Heart right ventricle (tissue), 16 donors: ENCODE measurements at regions not wholly inside any gene's neighbourhood (a gene's known extent, or its start where the extent isn't known, plus 50 kb on each side); places are given as distances from the start of the nearest gene placed in this dataset.

Experiments
- ATAC-seq, 8 donors: fragments of 200-7000 bp; cut with Tn5 transposase; one replicate each; pipeline ENCODE4 v1.9.1; 2020; ENCODE audit warnings: mild to moderate bottlenecking in 8 of 8, moderate library complexity in 8 of 8, moderate number of reproducible peaks in 1 of 8
- DNase-seq, 2 donors: peaks; one replicate each; pipeline ENCODE4 v3.0.0-alpha.2; 2020
- H3K27ac ChIP-seq, 10 donors: fragments of 200-600 bp; sonication (generic) in 2 of 10; one replicate each; pipeline versions ENCODE4 v1.5.0 to v1.8.0; 2020 to 2022; ENCODE audit warnings: mild to moderate bottlenecking in 3 of 10
- H3K27me3 ChIP-seq, 7 donors: fragments of 200-600 bp; one replicate each; pipeline ENCODE4 v1.8.0; 2021 to 2022; ENCODE audit warnings: mild to moderate bottlenecking in 2 of 7
- H3K36me3 ChIP-seq, 9 donors: fragments of 200-600 bp; sonication (generic) in 1 of 9; one replicate each; pipeline versions ENCODE4 v1.5.0 to v1.8.0; 2020 to 2022; ENCODE audit warnings: mild to moderate bottlenecking in 2 of 9
- H3K4me1 ChIP-seq, 9 donors: fragments of 200-600 bp; sonication (generic) in 1 of 9; one replicate each; pipeline versions ENCODE4 v1.5.0 to v1.8.0; 2020 to 2022; ENCODE audit warnings: mild to moderate bottlenecking in 4 of 9
- H3K4me3 ChIP-seq, 10 donors: fragments of 200-600 bp; sonication (generic) in 2 of 10; one replicate each; pipeline versions ENCODE4 v1.5.0 to v1.8.0; 2020 to 2022; ENCODE audit warnings: mild to moderate bottlenecking in 7 of 10, moderate library complexity in 2 of 10
- H3K9me3 ChIP-seq, 11 donors: fragments of 200-600 bp in 10 of 11; sonication (generic) in 2 of 11; one replicate each; pipeline versions ENCODE4 v1.5.0 to v1.8.0; 2013 to 2022; ENCODE audit warnings: mild to moderate bottlenecking in 2 of 11, control low read depth in 1 of 11, moderate library complexity in 1 of 11
- WGBS, 2 donors: extraction: QIAGEN DNeasy Blood & Tissue Kit; methylation state at CpG; one replicate each; pipeline ENCODE4 v1.1.7; 2013; ENCODE audit warnings: inconsistent platforms in 1 of 2; 5-methylcytosine and 5-hydroxymethylcytosine counted together
- intact Hi-C, 10 donors: fragments of 100-400 bp; cut with DNase I; formaldehyde crosslinking; loops; one replicate each; pipeline versions ENCODE4 v1.11.1 to v1.14.2; 2022
- TF ChIP-seq, protein P1 (sequence below), 9 donors: fragments of 200-600 bp; sonication (generic) in 2 of 9; IDR thresholded peaks; one replicate each; pipeline versions ENCODE4 v1.5.0 to v1.8.0; 2021 to 2022; ENCODE audit warnings: antibody characterized with exemption in 9 of 9, mild to moderate bottlenecking in 5 of 9, moderate library complexity in 1 of 9
- donor health status: Arrhythmogenic right ventricular cardiomyopathy.
- donor health status: ischemic (EF 13 %, LVEDD 7.1; RV severe dilation, severe dysfunction).
- donor health status: healthy with polysubstance abuse.
- donor health status: DM: no; HTN: yes; CAD: no.
- donor health status: DM: no; HTN: no; CAD: no.
- donor health status: ischemic (EF 25% LVEDD 6.9; RV normal size, moderate dysfunction).
- donor health status: ischemic (EF 25% LVEDD 5.7; RV mildly dilated, moderate dysfunction).
- donor health status: healthy.
- donor health status: DM: yes; HTN: yes; CAD: no.
- donor health status: Ischemic cardiomyopathy.
- donor health status: ischemic (EF 35%, LVEDD 5.7; RV mildly dilated, moderate dysfunction).
- donor health status: nonischemic (EF 11% LVEDD 7.7; RV severe dilation, severe dysfunction).
- donor health status: DM: yes; HTN: yes; CAD: no.
- donor health status: PGD.
- donor health status: ischemic (EF 29% LVEDD 5.4; RV normal size, mild dysfunction).
- donor health status: nonischemic (EF 23%, LVEDD 6.1; RV moderate dilation, normal function).

DNA sequence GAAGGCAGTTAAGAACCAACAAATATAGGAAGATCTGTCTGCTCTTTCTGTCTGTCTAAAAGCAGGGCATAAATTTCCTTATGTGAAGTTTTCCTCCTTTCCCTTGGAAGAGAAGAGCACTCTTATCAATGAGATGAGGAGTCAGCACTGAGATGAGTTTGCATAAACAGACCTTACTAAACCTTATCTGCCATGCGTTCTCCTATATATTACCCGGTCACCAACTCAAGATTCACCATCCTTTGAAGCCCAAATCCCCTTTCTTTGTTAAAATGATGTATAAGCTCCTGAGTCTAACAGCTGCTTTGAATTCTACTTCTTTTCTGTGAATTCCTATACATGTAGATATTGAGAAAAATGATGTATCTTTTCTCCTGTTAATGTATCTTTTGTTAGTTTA, 65.5 kb upstream of the FHL2 start:
- Histone ChIP-seq H3K27ac (no peak overlapping the region), H3K27me3 (no peaks in the 10 kb centered on the region), H3K9me3 (no peaks in the 10 kb centered on the region), H3K4me3 (no peak overlapping the region), H3K4me1 (peaks cover 0 to 20% (median 0%) of the 10 kb centered on the region in 9 donors), H3K36me3 (no peaks in the 10 kb centered on the region)
- ATAC-seq (no peak), DNase-seq (no peak)
- intact Hi-C loops, result no loop called here
- TF ChIP-seq, protein P1, sequence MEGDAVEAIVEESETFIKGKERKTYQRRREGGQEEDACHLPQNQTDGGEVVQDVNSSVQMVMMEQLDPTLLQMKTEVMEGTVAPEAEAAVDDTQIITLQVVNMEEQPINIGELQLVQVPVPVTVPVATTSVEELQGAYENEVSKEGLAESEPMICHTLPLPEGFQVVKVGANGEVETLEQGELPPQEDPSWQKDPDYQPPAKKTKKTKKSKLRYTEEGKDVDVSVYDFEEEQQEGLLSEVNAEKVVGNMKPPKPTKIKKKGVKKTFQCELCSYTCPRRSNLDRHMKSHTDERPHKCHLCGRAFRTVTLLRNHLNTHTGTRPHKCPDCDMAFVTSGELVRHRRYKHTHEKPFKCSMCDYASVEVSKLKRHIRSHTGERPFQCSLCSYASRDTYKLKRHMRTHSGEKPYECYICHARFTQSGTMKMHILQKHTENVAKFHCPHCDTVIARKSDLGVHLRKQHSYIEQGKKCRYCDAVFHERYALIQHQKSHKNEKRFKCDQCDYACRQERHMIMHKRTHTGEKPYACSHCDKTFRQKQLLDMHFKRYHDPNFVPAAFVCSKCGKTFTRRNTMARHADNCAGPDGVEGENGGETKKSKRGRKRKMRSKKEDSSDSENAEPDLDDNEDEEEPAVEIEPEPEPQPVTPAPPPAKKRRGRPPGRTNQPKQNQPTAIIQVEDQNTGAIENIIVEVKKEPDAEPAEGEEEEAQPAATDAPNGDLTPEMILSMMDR (IDR thresholded peaks at IDR 0.05), result no peak
- 85 to 86% methylated on average over 2 of the region's 2 CpGs for WGBS, 2 donors

DNA sequence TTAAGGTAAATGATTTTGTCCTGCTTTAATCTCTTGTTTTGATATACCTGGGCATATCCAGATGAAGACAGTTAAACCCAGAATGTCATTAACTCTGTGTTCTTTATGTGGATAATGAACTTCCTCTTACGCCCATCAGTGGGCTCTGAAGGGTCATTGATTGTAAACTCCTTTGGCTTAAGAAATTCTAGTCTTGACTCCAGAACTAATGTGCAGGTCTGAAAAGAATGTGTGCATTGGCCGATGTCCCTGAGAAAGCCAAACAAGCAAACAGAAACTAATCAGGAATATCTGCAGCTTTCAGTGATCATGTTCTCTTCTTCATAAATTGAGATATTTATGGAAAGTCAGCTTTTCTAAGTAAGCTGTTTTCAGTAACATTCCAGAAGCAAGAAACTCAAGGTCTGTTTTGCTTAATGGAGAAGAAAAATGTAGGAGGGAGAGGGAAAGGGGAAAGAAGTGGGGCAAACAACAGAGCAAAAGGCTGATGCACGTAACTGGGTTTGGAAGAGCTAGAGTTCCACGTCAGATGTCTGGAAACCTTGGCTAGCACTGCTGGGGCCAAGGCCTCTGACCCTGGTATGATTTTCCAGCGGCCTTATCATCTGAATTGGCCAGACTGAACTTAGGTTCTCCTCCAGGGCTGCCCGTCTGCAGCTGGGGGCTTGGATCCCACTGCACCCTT, 61.3 kb upstream of the FHL2 start:
- TF ChIP-seq, protein P1 (IDR thresholded peaks at IDR 0.05), result no peak
- H3K9me3 ChIP-seq, result no peaks in the 10 kb centered on the region
- H3K4me3 ChIP-seq, result no peak overlapping the region
- peaks cover 0 to 16% (median 0%) of the 10 kb centered on the region in 9 donors for H3K4me1 ChIP-seq
- intact Hi-C loops, result no loop called here
- H3K36me3 ChIP-seq, result no peaks in the 10 kb centered on the region
- DNase-seq (no peak), ATAC-seq (peak in 3 of 8 donors; percentile 31 to 67 (median 45))
- 68 to 81% methylated on average over 6 of the region's 6 CpGs for WGBS, 2 donors
- H3K27ac ChIP-seq, result no peak overlapping the region
- no peaks in the 10 kb centered on the region for H3K27me3 ChIP-seq

DNA sequence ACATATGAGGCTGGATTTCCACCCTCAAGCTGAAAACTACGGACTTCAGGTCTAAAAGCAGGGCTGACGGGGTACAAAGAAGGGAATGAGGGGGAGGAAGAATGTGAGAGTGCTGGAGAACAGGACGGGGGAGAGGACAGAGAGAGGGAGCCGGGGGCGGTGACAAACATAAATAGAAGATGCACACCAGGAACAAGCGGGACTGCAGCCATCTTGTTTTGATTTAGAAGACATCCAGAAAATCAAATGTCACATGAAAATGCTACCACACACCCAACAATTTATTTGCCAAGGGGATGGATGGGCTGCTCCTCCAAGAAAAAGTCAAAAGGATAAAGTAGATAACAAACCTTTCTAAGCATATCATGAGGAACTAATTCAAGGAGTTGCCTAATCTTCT, 59.2 kb upstream of the FHL2 start:
- H3K36me3 ChIP-seq, result no peaks in the 10 kb centered on the region
- ATAC-seq, result no peak
- intact Hi-C loops, result no loop called here
- WGBS, 2 donors, result 89% methylated on average over 6 of the region's 6 CpGs
- H3K4me3 ChIP-seq, result no peak overlapping the region
- no peaks in the 10 kb centered on the region for H3K27me3 ChIP-seq
- DNase-seq, result no peak
- H3K4me1 ChIP-seq, result peaks cover 0 to 17% (median 0%) of the 10 kb centered on the region in 9 donors
- H3K27ac ChIP-seq, result no peak overlapping the region
- TF ChIP-seq, protein P1 (IDR thresholded peaks at IDR 0.05), result no peak
- H3K9me3 ChIP-seq, result no peaks in the 10 kb centered on the region

DNA sequence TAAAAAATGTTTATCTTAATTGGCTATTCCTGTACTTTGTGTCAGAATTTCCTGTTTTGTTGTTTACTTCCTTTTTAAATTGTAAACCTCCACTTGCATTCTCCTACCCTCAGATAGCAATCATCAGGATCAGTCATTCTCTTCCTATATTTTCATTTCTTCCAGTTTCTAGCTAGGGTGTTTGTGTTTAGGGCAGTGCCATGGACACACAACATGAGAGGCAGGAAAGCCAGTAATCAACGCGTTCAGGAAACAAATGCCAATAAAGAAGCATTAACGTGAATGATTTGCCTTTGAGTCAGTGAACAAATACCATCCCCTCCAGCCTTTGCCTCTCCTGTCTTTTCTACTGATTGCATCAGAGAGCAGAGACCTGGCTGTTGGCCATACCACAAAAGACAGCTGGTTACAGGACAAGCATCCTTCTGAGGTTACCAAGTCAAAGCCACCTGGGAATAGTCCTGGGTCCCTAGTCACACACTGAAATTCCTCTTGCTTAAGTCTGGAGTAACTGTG, 56.7 kb upstream of the FHL2 start:
- Histone ChIP-seq H3K4me3 (no peak overlapping the region), H3K36me3 (no peaks in the 10 kb centered on the region), H3K9me3 (no peaks in the 10 kb centered on the region), H3K27me3 (no peaks in the 10 kb centered on the region), H3K27ac (peak overlapping the region in 1 of 10 donors; percentile 13), H3K4me1 (peaks cover 0 to 17% (median 0%) of the 10 kb centered on the region in 9 donors)
- intact Hi-C loops, result no loop called here
- ATAC-seq (peak in 3 of 8 donors; percentile 31 to 46 (median 39)), DNase-seq (no peak)
- TF ChIP-seq, protein P1 (IDR thresholded peaks at IDR 0.05), result no peak
- WGBS, 2 donors, result 55 to 79% methylated on average over 3 of the region's 3 CpGs
